Stimulated activated CD8-positive, alpha-beta memory T cell treated with anti-CD3 and anti-CD28 coated beads, Interleukin-4, amount 100 ng/mL, for 48 hours (primary cell): ENCODE measurements at regions not wholly inside any gene's neighbourhood (a gene's known extent, or its start where the extent isn't known, plus 50 kb on each side); places are given as distances from the start of the nearest gene placed in this dataset.
"Not testable (repeated sequence)": the region's sequence is repeated elsewhere in the genome, so short reads cannot be mapped to it uniquely, and the experiment has no call there.

ENCODE experiments used
- DNase-seq: peaks from one replicate; pipeline ENCODE4 v3.0.0-alpha.2; 2020

DNA sequence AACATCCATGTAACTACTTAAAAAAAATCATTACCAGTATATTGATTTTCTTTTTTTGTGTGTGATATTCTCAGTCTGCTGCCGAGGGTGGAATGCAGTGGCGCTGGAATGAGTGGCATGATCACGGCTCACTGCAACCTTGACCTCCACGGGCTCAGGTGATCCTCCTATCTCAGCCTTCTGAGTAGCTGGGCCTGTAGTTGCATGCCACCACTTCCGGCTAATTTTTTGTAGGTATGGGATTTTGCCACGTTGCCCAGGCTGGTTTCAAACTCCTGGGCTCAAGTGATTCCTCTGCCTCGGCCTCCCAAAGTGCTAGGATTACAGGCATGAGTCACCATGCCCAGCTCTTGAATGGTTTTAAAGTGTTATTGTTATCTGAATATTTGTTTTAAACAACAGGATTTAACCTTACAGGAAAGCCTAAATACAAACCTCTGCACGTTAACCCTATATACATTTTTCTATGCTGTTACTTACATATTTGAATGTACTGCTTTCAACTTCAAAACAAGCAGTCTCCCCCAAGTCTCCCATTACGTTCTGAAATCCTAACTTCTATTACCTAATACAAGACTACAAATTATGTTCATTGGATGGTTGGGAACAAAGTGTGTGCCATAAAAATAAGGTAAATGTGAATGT, 61.7 kb downstream of the KPNA2 start:
- DNase-seq: no peak

DNA sequence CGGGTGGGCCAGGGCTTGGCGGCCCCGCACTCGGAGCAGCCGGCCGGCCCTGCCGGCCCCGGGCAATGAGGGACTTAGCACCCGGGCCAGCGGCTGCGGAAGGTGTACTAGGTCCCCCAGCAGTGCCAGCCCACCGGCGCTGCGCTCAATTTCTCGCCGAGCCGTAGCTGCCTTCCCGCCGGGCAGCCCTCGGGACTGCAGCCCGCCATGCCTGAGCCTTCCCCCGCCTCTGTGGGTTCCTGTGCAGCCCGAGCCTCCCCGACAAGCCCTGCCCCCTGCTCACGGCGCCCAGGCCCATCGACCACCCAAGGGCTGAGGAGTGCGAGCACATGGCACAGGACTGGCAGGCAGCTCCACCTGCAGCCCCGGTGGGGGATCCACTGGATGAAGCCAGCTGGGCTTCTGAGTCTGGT, 63.8 kb downstream of the KPNA2 start:
- not testable (repeated sequence) for DNase-seq

- no peak for DNase-seq
These were observed 64.6 kb downstream of the KPNA2 start for GRCh38 chr17:68100000-68100641.

- peak; percentile 81 for DNase-seq
These were observed 65.8 kb downstream of the KPNA2 start for GRCh38 chr17:68101075-68101986.

DNA sequence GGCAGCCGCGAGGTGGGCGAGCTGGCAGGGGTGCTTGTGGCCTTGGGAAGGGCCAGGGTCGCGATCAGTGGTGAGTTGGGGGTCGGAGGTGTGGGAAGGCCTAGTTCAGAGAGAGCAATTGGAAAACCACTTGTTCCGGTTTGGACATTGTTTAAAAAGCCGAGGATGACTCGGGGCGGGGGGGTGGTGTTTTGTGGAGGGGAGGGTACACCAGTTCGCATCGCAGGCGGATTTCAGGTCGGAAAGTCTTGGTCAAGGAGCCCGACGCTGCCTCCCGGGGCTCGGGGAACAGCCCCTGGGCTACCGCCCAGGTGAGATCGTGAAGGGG, 66.4 kb downstream of the KPNA2 start:
- no peak for DNase-seq

GRCh38 chr17:68102318-68102758, 66.8 kb downstream of the KPNA2 start:
- peak; percentile 49 for DNase-seq

DNA sequence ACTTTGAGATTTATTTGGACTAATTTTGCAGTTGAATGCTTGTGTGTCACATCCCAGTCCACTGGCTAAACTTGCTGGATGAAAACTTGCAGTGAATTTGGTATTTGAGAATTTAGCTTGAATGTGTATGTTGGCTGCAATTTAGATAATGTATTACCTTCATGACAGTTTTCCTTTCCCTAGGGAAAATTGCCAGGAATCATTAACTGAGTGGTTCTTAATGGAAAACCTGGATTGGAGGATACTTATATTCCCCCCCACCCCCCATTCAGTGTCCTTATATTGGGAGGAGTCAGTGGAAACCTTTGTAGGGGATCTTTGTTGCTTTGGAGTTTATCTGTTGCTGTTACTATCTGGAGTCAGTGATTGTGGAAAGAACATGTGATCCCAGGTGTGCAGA, 67.6 kb downstream of the KPNA2 start:
- no peak for DNase-seq

DNA sequence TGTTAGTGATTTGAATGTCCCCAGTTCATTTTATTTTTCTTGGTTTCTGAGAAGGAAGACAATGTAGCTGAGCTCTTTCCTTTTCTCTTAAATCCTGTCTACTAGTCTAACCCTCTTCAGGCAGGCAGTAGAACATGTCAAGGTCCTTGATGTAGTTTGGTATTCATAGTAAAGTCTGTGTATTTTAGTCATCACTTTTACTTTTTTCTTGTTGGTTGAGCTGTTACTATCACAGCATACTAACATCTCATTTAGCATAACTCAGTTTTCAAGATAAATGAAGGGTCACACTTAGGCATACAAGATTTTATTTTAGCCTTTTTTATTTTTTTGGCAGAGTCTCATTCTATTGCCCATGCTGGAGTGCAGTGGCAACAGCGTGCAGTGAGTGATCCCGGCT, 70.5 kb downstream of the KPNA2 start:
- no peak for DNase-seq

- no peak for DNase-seq
These were observed 71.8 kb downstream of the KPNA2 start for GRCh38 chr17:68107373-68107772.

DNA sequence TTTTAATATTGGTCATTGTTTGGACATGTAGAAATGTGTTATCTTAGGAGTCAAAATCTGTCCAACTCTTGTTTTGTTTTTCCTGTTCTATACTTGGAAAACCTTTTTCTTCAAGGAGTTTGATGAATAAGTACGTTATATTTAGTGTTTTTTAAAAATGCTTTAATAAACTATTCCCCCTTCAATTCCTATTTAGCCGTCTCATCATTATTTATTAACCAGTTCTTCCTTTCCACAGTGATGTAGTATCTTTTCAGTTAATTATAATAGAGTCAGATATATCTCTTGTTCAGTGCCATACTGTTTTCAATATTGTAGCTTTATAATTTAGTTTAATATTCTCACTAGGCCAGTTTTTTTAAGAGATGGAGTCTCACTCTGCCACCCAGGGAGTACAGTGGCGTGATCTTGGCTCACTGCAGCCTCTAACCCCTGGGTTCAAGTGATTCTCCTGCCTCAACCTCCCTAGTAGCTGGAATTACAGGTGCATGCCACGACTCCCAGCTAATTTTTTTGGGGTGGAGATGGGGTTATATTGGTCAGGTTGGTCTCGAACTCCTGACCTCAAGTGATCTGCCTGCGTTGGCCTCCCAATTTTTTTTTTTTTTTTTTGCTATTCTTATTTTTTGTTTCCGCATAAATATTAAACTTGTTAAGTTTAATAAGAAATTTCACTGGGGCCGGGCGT, 72.9 kb downstream of the KPNA2 start:
- DNase-seq: no peak

DNA sequence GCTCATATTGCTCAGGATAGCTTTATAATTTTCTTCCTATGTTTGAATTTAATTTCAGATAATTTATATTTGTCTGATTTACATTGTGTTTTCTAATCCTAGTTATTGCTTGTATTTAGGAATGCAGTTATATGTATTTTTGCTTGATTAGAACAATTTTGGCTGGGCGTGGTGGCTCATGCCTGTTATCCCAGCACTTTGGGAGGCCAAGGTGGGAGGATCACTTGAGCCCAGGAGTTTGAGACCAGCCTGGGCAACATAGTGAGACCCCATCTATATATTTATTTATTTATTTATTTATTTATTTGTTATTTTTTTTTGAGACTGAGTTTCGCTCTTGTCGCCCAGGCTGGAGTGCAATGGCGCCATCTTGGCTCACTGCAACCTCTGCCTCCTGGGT, 73.9 kb downstream of the KPNA2 start:
- not testable (repeated sequence) for DNase-seq

DNA sequence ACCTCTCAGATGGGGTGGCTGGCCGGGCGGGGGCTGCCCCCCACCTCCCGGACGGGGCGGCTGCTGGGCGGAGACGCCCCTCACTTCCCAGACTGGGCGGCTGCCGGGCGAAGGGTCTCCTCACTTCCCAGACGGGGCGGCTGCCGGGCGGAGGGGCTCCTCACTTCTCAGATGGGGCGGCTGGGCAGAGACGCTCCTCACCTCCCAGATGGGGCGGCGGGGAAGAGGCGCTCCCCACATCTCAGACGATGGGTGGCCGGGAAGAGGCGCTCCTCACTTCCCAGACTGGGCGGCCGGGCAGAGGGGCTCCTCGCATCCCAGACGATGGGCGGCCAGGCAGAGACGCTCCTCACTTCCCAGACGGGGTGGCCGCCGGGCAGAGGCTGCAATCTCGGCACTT, 80.7 kb downstream of the KPNA2 start:
- DNase-seq: not testable (repeated sequence)

DNA sequence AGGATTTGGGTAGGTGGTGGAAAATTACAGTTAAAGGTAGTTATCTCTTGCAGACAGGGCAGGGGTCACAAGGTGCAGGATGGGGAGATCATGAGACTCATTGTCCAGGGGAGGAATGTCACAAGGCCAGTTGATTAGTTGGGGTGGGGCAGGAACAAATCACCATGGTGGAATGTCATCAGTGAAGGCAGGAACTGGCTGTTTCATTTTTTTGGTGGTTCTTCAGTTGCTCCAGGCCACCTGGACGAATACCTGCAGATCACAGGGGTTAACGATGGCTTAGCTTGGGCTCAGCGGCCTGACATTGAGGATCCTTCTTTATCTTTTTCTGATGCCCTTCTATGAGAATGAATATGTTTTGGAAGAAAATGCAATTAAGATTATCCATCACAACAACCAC, 87.1 kb downstream of the KPNA2 start:
- DNase-seq: no peak

- DNase-seq: no peak
These were observed 89.8 kb downstream of the KPNA2 start for GRCh38 chr17:68125111-68125870.

DNA sequence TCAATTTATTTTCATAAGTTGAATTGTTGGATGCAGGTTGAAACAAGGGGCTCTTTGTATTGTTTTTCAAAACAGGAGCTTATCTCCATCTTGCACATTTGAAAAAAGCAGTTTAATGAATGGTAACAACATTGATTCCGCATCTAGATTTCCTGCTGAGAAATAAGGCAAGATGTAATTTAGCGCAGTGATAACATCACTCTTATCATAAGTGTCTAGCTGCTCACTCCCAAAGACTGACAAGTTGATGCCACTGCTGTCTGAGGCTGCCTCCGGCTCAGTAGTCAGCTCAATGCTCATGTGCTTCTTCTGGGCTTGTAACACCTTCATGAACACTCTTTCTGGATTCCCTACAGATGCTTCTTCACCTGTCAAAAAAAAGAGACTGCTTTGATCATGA, 92.4 kb downstream of the KPNA2 start:
- DNase-seq: no peak

- DNase-seq: no peak
These were observed 95.9 kb downstream of the KPNA2 start for GRCh38 chr17:68131456-68131855.

DNA sequence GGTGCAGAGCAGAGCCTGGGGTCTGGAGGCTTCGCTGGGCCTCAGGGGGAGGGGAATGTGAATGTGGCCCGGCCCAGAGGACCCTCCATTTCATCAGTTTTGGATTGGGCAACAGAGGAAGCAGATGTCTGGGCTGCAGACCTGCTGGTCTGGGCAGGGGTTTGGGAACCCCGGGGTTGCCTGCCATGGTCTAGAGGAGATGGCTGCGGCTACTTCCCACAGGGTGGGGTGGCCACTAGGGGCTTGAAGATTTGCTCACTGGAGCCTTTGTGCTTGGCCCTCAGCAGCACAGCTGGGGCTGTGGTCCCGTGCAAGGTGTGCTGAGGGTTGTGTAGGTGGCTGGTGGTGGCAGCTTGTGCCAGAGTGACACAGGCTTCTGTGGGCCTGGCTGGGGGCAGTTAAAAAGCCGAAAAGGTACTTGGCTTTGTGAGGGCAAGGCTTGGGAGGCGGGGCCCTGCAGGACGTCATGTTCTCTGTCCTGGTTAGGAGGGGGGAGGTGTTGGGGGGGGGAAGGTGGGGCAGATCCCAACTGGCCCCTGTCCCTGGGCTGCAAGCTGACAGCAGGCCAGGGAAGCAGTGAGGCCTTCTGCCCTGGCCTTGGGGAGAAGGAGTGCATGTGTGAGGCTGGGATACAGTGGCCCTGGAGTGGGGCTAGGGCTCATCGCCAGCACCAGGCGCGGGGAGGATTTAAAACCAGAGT, 98.0 kb downstream of the KPNA2 start:
- no peak for DNase-seq

- DNase-seq: no peak
These were observed 98.6 kb downstream of the KPNA2 start for GRCh38 chr17:68134046-68134637.

DNA sequence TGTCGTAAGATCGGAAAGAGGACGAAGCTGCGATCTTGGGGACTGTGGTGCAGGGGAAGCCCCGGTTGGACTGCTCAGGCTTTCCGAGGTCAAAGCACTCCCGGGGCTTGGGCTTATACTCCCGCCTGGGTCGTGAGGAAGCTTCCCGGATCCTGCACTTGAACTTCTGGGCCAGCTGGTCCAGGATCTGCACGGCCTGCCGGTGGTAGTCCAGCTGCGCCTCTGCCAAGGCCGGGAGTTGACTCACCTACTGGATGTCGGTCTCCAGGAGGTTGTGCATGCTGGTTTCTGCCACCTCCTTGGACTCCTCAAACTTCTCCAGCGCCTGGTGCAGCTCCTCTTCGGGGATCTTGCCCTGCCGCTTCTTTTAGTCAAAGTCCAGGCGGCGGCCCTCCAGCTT, 99.2 kb downstream of the KPNA2 start:
- no peak for DNase-seq

DNA sequence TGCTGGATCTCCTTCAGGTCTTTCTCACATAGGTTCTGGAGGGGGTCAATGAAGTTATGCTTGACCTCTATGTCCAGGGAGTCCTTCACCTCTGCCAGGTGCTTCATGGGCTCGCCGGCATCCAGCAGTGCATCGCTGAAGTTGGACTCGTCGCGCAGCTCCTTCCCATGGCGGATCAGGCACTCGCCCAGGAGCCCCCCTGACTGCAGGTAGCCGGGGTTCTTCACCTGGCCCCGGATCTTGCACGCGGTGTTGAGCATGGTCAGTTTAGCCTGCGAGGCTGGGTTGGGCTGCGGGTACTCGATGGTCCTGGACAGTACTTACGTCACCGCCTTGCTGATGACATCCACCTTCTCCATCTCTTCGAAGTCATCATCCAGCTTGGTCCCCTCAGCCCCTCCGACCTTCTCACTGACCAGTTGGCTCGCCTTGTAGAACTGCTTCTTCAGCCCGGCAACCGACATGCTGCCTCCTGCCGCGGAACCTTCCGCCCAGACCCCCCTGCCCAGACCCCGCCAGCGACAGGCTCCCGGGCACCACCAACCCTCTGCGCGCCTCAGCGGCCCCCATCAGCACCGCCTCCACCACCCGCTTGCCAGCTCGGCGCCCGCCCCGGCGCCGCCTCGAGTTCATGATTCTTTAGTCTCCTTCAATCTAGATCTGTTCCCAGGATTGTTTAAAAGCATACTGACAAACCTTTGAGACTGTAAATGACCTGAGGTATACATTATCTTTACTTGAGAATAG, 99.8 kb downstream of the KPNA2 start:
- DNase-seq: no peak

DNA sequence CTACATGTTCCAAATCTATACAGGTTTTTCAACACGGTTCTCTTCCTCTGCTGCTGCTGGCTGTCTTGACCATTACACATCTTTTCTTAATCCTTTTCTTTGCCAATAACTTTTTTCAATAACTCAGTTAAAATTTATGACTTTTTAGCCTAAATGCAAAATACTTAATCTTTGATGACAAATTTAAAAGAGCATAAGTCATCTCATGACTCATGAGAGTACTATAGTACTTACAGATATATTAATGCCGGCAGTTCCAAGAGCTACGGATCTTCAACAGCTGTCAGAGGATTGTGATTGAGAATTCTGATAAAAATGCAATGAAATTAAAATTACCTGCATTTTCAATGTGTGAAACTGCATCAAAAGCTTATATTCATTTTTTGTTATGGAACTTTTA, 105.5 kb downstream of the KPNA2 start:
- no peak for DNase-seq
